ENCODE measurements at regions not wholly inside any gene's neighbourhood (a gene's known extent, or its start where the extent isn't known, plus 50 kb on each side); places are given as distances from the start of the nearest gene placed in this dataset.

- H3K79me2 ChIP-seq (ENCODE audit: insufficient read depth, low read length): no peaks in the 10 kb centered on the region
Measured at GRCh38 chr3:22297436-22297835, 546.4 kb upstream of the ZNF385D start.

More at GRCh38 chr3:22297436-22297835, 546.4 kb upstream of the ZNF385D start:
- ChIA-PET POLR2A (no interaction called here), CTCF (no interaction called here), RAD21 (ENCODE audit: low non-redundant PET in 1 of 2, low total read pairs in 2 of 2, uncharacterized antibody in 2 of 2, unreplicated experiment in 2 of 2) (no interaction called here)
- no peaks in the 10 kb centered on the region for H3K27me3 ChIP-seq (ENCODE audit: insufficient read depth, low read length)
- H4K20me1 ChIP-seq (ENCODE audit: insufficient read depth): no peaks in the 10 kb centered on the region
- H3K36me3 ChIP-seq (ENCODE audit: control insufficient read depth in 1 of 2, insufficient read depth in 2 of 2, low read length in 2 of 2): no peaks in the 10 kb centered on the region
- H3K4me3 ChIP-seq (replicated peaks in 1 of 2; ENCODE audit: low read depth in 1 of 2, low read length in 2 of 2): no peak overlapping the region
- no TSS peak for BruUV-seq (replicated peaks)
- H3K4me2 ChIP-seq (ENCODE audit: low read length): no peak overlapping the region
- TF ChIP-seq ZBTB33 (IDR thresholded peaks at IDR 0.05; ENCODE audit: extremely low read depth, insufficient replicate concordance, low read length) (no peak), YY1 (IDR thresholded peaks at IDR 0.05; ENCODE audit: extremely low read depth, insufficient replicate concordance, low read depth, low read length) (no peak), TCF7L2 (IDR thresholded peaks at IDR 0.05; ENCODE audit: borderline replicate concordance, extremely low read depth, insufficient read depth, insufficient read length) (no peak), MAX (IDR thresholded peaks at IDR 0.05) (no peak), ELF1 (IDR thresholded peaks at IDR 0.05; ENCODE audit: borderline replicate concordance, low read depth) (no peak)
- TF ChIP-seq, protein P1, sequence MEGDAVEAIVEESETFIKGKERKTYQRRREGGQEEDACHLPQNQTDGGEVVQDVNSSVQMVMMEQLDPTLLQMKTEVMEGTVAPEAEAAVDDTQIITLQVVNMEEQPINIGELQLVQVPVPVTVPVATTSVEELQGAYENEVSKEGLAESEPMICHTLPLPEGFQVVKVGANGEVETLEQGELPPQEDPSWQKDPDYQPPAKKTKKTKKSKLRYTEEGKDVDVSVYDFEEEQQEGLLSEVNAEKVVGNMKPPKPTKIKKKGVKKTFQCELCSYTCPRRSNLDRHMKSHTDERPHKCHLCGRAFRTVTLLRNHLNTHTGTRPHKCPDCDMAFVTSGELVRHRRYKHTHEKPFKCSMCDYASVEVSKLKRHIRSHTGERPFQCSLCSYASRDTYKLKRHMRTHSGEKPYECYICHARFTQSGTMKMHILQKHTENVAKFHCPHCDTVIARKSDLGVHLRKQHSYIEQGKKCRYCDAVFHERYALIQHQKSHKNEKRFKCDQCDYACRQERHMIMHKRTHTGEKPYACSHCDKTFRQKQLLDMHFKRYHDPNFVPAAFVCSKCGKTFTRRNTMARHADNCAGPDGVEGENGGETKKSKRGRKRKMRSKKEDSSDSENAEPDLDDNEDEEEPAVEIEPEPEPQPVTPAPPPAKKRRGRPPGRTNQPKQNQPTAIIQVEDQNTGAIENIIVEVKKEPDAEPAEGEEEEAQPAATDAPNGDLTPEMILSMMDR (IDR thresholded peaks at IDR 0.05 in 2 of 3, conservative IDR thresholded peaks at IDR 0.05 in 1 of 3; ENCODE audit: borderline replicate concordance in 1 of 3, insufficient read depth in 1 of 3, low read depth in 2 of 3, low read length in 2 of 3): no peak
- H3K4me1 ChIP-seq (ENCODE audit: control insufficient read depth in 1 of 2, insufficient read depth in 2 of 2, low read length in 2 of 2): no peaks in the 10 kb centered on the region
- DNase-seq (ENCODE audit: low read depth, low spot score): no peak
- ATAC-seq: no peak
- intact Hi-C loops (cut with micrococcal nuclease): no loop called here
- no peaks in the 10 kb centered on the region for H3K9me2 ChIP-seq (ENCODE audit: insufficient read depth)
- H3K27ac ChIP-seq (ENCODE audit: low read depth, low read length): no peak overlapping the region
- H3K9me3 ChIP-seq (ENCODE audit: control insufficient read depth in 1 of 2, insufficient read depth in 1 of 2, low read depth in 1 of 2, low read length in 2 of 2): peaks cover 3 to 14% of the 10 kb centered on the region in 2 experiments; a peak in 2 of 4 replicates
- no peak overlapping the region for H3K9ac ChIP-seq (ENCODE audit: low read length)
- H2AFZ ChIP-seq (ENCODE audit: low read depth, low read length, poor library complexity, severe bottlenecking): no peak overlapping the region
